RWPE2 (cell line): ENCODE measurements at regions not wholly inside any gene's neighbourhood (a gene's known extent, or its start where the extent isn't known, plus 50 kb on each side); places are given as distances from the start of the nearest gene placed in this dataset.
A peak's percentile ranks its signal among the peaks of the same experiment; 100 is the strongest.

ENCODE experiments used
- ATAC-seq: fragments of 200-7000 bp; cut with Tn5 transposase; 3 replicates; pipeline ENCODE4 v1.9.1; 2021; ENCODE audit warnings: low read depth
- DNase-seq: peaks from one replicate; pipeline ENCODE4 v3.0.0-alpha.2; 2020; ENCODE audit warnings: low spot score
- H3K27ac ChIP-seq: fragments of 450-650 bp; 2 replicates; pipeline ENCODE4 v1.5.1; 2017; ENCODE audit warnings: mild to moderate bottlenecking; ENCODE audit not compliant: poor library complexity, severe bottlenecking
- H3K27me3 ChIP-seq: fragments of 250-450 bp; sonication (Bioruptor Pico); 2 replicates; pipeline ENCODE4 v1.5.1; 2021; ENCODE audit warnings: mild to moderate bottlenecking, moderate library complexity; ENCODE audit not compliant: insufficient read depth, poor library complexity, severe bottlenecking
- H3K36me3 ChIP-seq: fragments of 250-450 bp; sonication (Bioruptor Pico); 2 replicates; pipeline ENCODE4 v1.5.1; 2020; ENCODE audit warnings: low read depth, mild to moderate bottlenecking, moderate library complexity
- H3K4me1 ChIP-seq: fragments of 250-450 bp; sonication (Bioruptor Pico); 2 replicates; pipeline ENCODE4 v1.5.1; 2021; ENCODE audit warnings: mild to moderate bottlenecking, moderate library complexity; ENCODE audit not compliant: insufficient read depth, poor library complexity, severe bottlenecking
- H3K4me3 ChIP-seq: fragments of 250-450 bp; sonication (Bioruptor Pico); 2 replicates; pipeline ENCODE4 v1.5.1; 2021; ENCODE audit warnings: mild to moderate bottlenecking, moderate library complexity; ENCODE audit not compliant: severe bottlenecking
- H3K9me3 ChIP-seq: fragments of 250-450 bp; sonication (Bioruptor Pico); 2 replicates; pipeline ENCODE4 v1.5.1; 2021; ENCODE audit warnings: mild to moderate bottlenecking, moderate library complexity; ENCODE audit not compliant: severe bottlenecking
- TF ChIP-seq, protein P1 (sequence below): fragments of 450-650 bp; IDR thresholded peaks from one replicate; pipeline ENCODE4 v1.5.1; 2017; ENCODE audit warnings: mild to moderate bottlenecking, moderate library complexity; ENCODE audit not compliant: poor library complexity, severe bottlenecking

DNA sequence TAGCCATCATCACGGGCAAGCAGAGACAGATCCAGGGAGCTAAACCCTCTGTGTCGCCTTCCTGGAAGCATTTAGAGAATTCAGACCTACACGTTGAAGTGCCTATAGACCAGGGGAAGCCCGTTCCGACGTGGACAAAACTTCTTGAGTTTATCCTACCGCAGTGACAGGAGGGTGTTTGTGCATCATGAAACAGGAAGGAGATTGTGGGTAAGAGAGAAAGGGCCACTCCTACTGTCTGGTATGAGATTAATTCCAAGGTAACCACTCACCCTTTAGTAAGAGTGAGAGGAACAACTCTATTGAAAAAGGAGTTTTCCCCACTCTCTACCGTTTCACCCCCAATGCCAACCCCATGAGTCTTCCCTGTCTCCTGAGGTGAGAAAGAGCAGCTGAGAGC, 133.7 kb downstream of the TFAP2C start:
- no peak for ATAC-seq
- peak overlapping the region; percentile 0 for H3K27ac ChIP-seq
- no peak for DNase-seq
- H3K4me3 ChIP-seq = no peak overlapping the region
- H3K36me3 ChIP-seq = no peaks in the 10 kb centered on the region
- TF ChIP-seq, protein P1, sequence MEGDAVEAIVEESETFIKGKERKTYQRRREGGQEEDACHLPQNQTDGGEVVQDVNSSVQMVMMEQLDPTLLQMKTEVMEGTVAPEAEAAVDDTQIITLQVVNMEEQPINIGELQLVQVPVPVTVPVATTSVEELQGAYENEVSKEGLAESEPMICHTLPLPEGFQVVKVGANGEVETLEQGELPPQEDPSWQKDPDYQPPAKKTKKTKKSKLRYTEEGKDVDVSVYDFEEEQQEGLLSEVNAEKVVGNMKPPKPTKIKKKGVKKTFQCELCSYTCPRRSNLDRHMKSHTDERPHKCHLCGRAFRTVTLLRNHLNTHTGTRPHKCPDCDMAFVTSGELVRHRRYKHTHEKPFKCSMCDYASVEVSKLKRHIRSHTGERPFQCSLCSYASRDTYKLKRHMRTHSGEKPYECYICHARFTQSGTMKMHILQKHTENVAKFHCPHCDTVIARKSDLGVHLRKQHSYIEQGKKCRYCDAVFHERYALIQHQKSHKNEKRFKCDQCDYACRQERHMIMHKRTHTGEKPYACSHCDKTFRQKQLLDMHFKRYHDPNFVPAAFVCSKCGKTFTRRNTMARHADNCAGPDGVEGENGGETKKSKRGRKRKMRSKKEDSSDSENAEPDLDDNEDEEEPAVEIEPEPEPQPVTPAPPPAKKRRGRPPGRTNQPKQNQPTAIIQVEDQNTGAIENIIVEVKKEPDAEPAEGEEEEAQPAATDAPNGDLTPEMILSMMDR = no peak
- no peaks in the 10 kb centered on the region for H3K9me3 ChIP-seq
- H3K4me1 ChIP-seq = peaks cover 21% of the 10 kb centered on the region
- no peaks in the 10 kb centered on the region for H3K27me3 ChIP-seq

DNA sequence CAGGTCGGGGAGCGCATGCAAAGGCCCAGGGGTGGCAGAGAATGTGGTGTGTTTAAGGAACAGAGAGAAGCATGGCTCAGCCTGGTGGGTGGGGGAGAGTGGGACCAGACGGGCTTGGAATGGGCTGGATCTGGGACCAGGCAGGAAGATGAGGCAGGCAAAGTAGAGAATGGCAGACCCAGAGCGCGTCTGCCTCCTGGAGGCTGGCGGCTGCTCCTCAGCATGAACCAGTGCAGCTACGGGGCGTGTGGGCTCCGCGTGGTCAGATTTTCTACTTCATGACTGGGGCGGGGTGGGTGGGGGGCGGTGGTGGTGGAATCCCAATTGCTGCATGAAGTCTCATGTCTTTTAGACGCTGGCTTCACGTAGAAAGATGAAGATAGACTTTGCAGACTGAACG, 135.6 kb downstream of the TFAP2C start:
- ATAC-seq (no peak), DNase-seq (no peak)
- H3K27me3 ChIP-seq = no peaks in the 10 kb centered on the region
- H3K9me3 ChIP-seq = no peaks in the 10 kb centered on the region
- H3K27ac ChIP-seq = peak overlapping the region; percentile 96
- TF ChIP-seq, protein P1 = no peak
- H3K36me3 ChIP-seq = no peaks in the 10 kb centered on the region
- no peak overlapping the region for H3K4me3 ChIP-seq
- H3K4me1 ChIP-seq = peaks cover 21% of the 10 kb centered on the region

DNA sequence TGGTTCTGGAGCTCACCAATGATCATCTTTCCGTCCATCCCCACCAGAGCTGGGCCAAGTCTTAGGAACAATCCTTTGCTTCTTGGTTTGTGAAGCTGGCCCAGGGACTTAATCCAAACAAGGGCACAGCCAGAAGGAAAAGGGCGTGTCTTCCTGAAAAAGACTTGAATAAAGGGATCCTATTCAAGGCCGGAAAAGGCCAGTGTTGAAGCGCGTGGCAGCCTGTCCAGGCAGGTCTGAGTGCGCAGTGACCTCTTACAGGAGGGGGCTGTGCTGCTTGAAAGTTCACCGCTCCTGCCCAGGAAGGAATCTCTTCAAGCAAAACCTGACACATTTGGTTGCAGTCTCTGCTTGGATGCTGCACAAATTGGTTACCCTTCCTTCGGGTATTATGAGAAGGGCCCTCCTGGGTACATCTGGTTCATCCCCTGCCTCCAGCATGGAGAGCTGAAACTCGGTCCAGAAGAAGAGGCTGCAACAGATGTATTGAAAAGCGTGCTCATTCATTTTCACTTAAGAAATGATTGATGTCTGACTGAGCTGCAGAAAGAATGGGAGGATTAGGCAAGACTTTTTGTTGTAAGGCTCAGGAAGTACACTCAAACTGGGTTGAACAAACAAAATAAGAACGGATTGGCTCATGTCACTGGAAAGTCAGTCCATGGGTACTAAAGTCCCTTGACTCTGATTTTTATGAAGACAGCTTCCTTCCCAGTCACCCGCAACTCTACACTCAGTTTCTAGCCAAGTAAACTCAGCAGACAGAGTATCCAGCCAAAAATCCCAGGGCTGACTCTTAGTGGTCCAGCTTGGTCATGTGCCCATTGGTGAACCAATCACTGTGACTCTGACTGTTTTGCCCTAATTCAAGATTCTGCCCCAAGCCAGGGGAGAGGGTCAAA, 136.3 kb downstream of the TFAP2C start:
- H3K4me1 ChIP-seq = peaks cover 21% of the 10 kb centered on the region
- H3K9me3 ChIP-seq = no peaks in the 10 kb centered on the region
- no peaks in the 10 kb centered on the region for H3K36me3 ChIP-seq
- DNase-seq (peak; percentile 96), ATAC-seq (peak; percentile 90)
- H3K4me3 ChIP-seq = no peak overlapping the region
- no peaks in the 10 kb centered on the region for H3K27me3 ChIP-seq
- TF ChIP-seq, protein P1 = no peak
- peak overlapping the region; percentile 96 for H3K27ac ChIP-seq

DNA sequence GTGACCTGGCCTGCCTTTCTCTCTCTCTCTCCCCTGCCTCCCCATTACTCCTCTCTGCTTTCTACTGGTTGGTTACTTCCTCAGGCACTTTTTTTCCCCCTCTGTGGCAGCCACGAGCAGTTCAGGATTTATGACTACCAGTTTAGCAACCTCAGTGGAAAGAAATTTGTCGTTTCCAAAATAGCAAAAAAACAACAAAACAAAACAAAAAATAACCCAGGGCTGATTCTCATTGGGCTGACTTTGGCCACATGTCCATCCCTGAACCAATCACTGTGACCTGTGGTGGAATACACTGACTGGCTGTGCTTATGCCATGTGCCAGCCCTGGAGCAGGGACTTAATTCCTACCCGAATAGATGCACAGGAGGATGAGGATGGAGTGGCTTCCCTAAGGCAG, 137.4 kb downstream of the TFAP2C start:
- Histone ChIP-seq H3K27ac (peak overlapping the region; percentile 96), H3K36me3 (no peaks in the 10 kb centered on the region), H3K9me3 (no peaks in the 10 kb centered on the region), H3K4me1 (peaks cover 17% of the 10 kb centered on the region), H3K27me3 (no peaks in the 10 kb centered on the region), H3K4me3 (no peak overlapping the region)
- ATAC-seq (no peak), DNase-seq (no peak)
- TF ChIP-seq, protein P1 = no peak
